ENCODE measurements at regions not wholly inside any gene's neighbourhood (a gene's known extent, or its start where the extent isn't known, plus 50 kb on each side); places are given as distances from the start of the nearest gene placed in this dataset.

GRCh38 chr4:8756816-8757215 is 114.8 kb downstream of the HMX1 start:
- TF ChIP-seq EZH2 (IDR thresholded peaks at IDR 0.05; ENCODE audit: low read length), result no peak
- TF ChIP-seq CTCF (optimal IDR thresholded peaks at IDR 0.05 in 1 of 3, IDR thresholded peaks at IDR 0.05 in 1 of 3, conservative IDR thresholded peaks at IDR 0.05 in 1 of 3; ENCODE audit: extremely low read depth in 1 of 3, insufficient read depth in 2 of 3, low read length in 3 of 3), result no peak
